GM23338 (cell line): ENCODE measurements at regions not wholly inside any gene's neighbourhood (a gene's known extent, or its start where the extent isn't known, plus 50 kb on each side); places are given as distances from the start of the nearest gene placed in this dataset.

Source experiments
- ATAC-seq: fragments of 200-7000 bp; cut with Tn5 transposase; 3 replicates; pipeline ENCODE4 v1.9.1; 2020
- DNase-seq: peaks from one replicate; pipeline ENCODE4 v3.0.0-alpha.2; 2015; ENCODE audit warnings: low spot score
- H2AFZ ChIP-seq: fragments of 200-600 bp; sonication (generic); 2 replicates; pipeline ENCODE4 v1.8.0; 2016; ENCODE audit warnings: antibody characterized with exemption, mild to moderate bottlenecking, moderate library complexity
- H3F3A ChIP-seq: fragments of 200-600 bp; sonication (generic); replicated peaks from 2 replicates; pipeline ENCODE4 v1.8.0; 2017; ENCODE audit warnings: antibody characterized with exemption, mixed run types, low read depth
- H3K27ac ChIP-seq: fragments of 200-600 bp; sonication (generic); 2 replicates; pipeline ENCODE4 v1.6.1; 2016; ENCODE audit warnings: low read depth
- H3K27me3 ChIP-seq: fragments of 200-600 bp; sonication (generic); 2 replicates; pipeline ENCODE4 v1.8.0; 2016; ENCODE audit warnings: mild to moderate bottlenecking, mixed run types, moderate library complexity; ENCODE audit not compliant: insufficient read depth
- H3K36me3 ChIP-seq: fragments of 200-600 bp; sonication (generic); 2 replicates; pipeline ENCODE4 v1.8.0; 2016; ENCODE audit warnings: mild to moderate bottlenecking; ENCODE audit not compliant: insufficient read depth
- H3K4me1 ChIP-seq: fragments of 200-600 bp; sonication (generic); 2 replicates; pipeline ENCODE4 v1.8.0; 2016; ENCODE audit warnings: mild to moderate bottlenecking, moderate library complexity; ENCODE audit not compliant: insufficient read depth
- H3K4me2 ChIP-seq: fragments of 200-600 bp; sonication (generic); 2 replicates; pipeline ENCODE4 v1.7.1; 2017; ENCODE audit warnings: mixed run types
- H3K4me3 ChIP-seq: fragments of 200-600 bp; sonication (generic); 2 replicates; pipeline ENCODE4 v1.6.1; 2016; ENCODE audit warnings: mixed run types
- H3K79me2 ChIP-seq: fragments of 200-600 bp; sonication (generic); replicated peaks from 2 replicates; pipeline ENCODE4 v1.8.0; 2017; ENCODE audit warnings: mild to moderate bottlenecking; ENCODE audit not compliant: insufficient read depth
- H3K9me2 ChIP-seq: fragments of 200-600 bp; sonication (generic); 2 replicates; pipeline ENCODE4 v1.8.0; 2017; ENCODE audit not compliant: insufficient read depth
- H4K20me1 ChIP-seq: fragments of 200-600 bp; sonication (generic); replicated peaks from 2 replicates; pipeline ENCODE4 v1.8.0; 2017; ENCODE audit warnings: mild to moderate bottlenecking; ENCODE audit not compliant: insufficient read depth
- H3K27ac Mint-ChIP-seq: 2 replicates; pipeline ENCODE4 v1.8.0; 2020; ENCODE audit warnings: inconsistent platforms, mild to moderate bottlenecking, moderate library complexity, mixed read lengths
- H3K27me3 Mint-ChIP-seq: 3 replicates; pipeline ENCODE4 v1.8.0; 2022; ENCODE audit warnings: low read depth, mild to moderate bottlenecking, moderate library complexity, mixed read lengths, inconsistent platforms; ENCODE audit not compliant: insufficient read depth, poor library complexity
- H3K36me3 Mint-ChIP-seq: 3 replicates; pipeline ENCODE4 v1.8.0; 2021; ENCODE audit warnings: low read depth, mild to moderate bottlenecking, inconsistent platforms, moderate library complexity, mixed read lengths
- H3K4me1 Mint-ChIP-seq: 3 replicates; pipeline ENCODE4 v1.8.0; 2020; ENCODE audit warnings: mild to moderate bottlenecking, inconsistent platforms, mixed read lengths
- H3K4me3 Mint-ChIP-seq: 3 replicates; pipeline ENCODE4 v1.8.0; 2021; ENCODE audit warnings: moderate library complexity, mild to moderate bottlenecking, inconsistent platforms, mixed read lengths
- H3K9me3 Mint-ChIP-seq: 3 replicates; pipeline ENCODE4 v1.8.0; 2020; ENCODE audit warnings: moderate library complexity, mild to moderate bottlenecking, inconsistent platforms, mixed read lengths
- CREB1 ChIP-seq: fragments of 250-450 bp; sonication (Bioruptor Pico); IDR thresholded peaks from 2 replicates; pipeline ENCODE4 v1.5.0; 2020; ENCODE audit warnings: low read depth, mild to moderate bottlenecking, moderate library complexity
- CTCF ChIP-seq, 2 experiments: fragments of 200-600 bp in 1 of 2; sonication (generic) in 1 of 2; conservative IDR thresholded peaks; 2 replicates each; pipeline versions ENCODE4 v1.5.1 to v1.6.1; 2016 to 2017; ENCODE audit warnings: antibody characterized with exemption in 2 of 2, low read depth in 2 of 2, mild to moderate bottlenecking in 2 of 2, moderate library complexity in 1 of 2
- EZH2 ChIP-seq: fragments of 200-600 bp; sonication (generic); IDR thresholded peaks from one replicate; pipeline ENCODE4 v1.8.0; 2017; ENCODE audit warnings: antibody characterized with exemption, mild to moderate bottlenecking, low read depth; ENCODE audit not compliant: unreplicated experiment
- EZH2phosphoT487 ChIP-seq: fragments of 200-600 bp; sonication (generic); IDR thresholded peaks from one replicate; pipeline ENCODE4 v1.8.1; 2018; ENCODE audit warnings: antibody characterized with exemption; ENCODE audit not compliant: unreplicated experiment
- JUNB ChIP-seq: IDR thresholded peaks from one replicate; pipeline ENCODE4 v1.6.1; 2016; ENCODE audit warnings: antibody characterized with exemption; ENCODE audit not compliant: unreplicated experiment
- NANOG ChIP-seq: IDR thresholded peaks from 2 replicates; pipeline ENCODE4 v1.6.1; 2016; ENCODE audit warnings: antibody characterized with exemption, borderline replicate concordance
- POLR2AphosphoS5 ChIP-seq: IDR thresholded peaks from 2 replicates; pipeline ENCODE4 v1.6.1; 2016; ENCODE audit warnings: antibody characterized with exemption, low read depth
- STAT1 ChIP-seq: IDR thresholded peaks from one replicate; pipeline ENCODE4 v1.6.1; 2016; ENCODE audit warnings: antibody characterized with exemption; ENCODE audit not compliant: unreplicated experiment
- ZNF114 ChIP-seq: fragments of 250-450 bp; sonication (Bioruptor Pico); IDR thresholded peaks from 2 replicates; pipeline ENCODE4 v1.5.0; 2020; ENCODE audit warnings: mild to moderate bottlenecking, moderate library complexity
- ZNF331 ChIP-seq: fragments of 250-450 bp; sonication (Bioruptor Pico); IDR thresholded peaks from 2 replicates; pipeline ENCODE4 v1.5.0; 2020; ENCODE audit warnings: low read depth, mild to moderate bottlenecking, moderate library complexity
- ZNF462 ChIP-seq: fragments of 250-450 bp; sonication (Bioruptor Pico); IDR thresholded peaks from 2 replicates; pipeline ENCODE4 v1.5.0; 2020; ENCODE audit warnings: mild to moderate bottlenecking, moderate library complexity
- TF ChIP-seq, protein P1 (sequence below): IDR thresholded peaks from 2 replicates; pipeline ENCODE4 v1.6.1; 2016; ENCODE audit warnings: antibody characterized with exemption

DNA sequence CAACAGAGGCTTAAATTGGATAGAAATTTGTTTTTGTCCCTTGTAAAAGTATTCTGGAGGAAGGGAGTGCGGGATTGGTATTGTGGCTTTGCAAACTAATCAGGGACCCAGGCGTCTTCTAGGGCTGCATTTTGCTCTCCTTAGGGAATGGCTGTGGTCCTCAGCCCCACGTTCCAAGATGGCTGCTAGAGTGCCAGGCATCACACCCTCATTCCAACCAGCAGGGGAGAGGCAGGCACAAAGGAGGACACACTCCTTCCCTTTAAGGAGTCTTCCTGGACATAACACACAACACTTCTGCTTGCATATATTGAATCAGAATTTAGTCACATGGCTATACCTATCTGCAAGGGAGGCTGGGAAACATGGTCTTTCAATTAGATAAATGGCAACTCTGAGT, 174.5 kb upstream of the LYSMD4 start (continued):
- no peak for TF ChIP-seq CTCF (conservative IDR thresholded peaks at IDR 0.05; ENCODE audit: low read depth in 2 of 2)

GRCh38 chr15:99906793-99907192, 173.6 kb upstream of the LYSMD4 start:
- H3K4me1 ChIP-seq, result no peaks in the 10 kb centered on the region
- no peak overlapping the region for H3K4me2 ChIP-seq
- H3K27ac ChIP-seq, result no peak overlapping the region
- H3F3A ChIP-seq, result no peaks in the 10 kb centered on the region
- Mint-ChIP-seq H3K4me1 (peaks cover 6% of the 10 kb centered on the region), H3K4me3 (no peak overlapping the region), H3K9me3 (no peaks in the 10 kb centered on the region), H3K36me3 (no peaks in the 10 kb centered on the region), H3K27me3 (peaks cover 3% of the 10 kb centered on the region), H3K27ac (no peak overlapping the region)
- no peak overlapping the region for H2AFZ ChIP-seq
- no peak for DNase-seq
- no peak for ATAC-seq
- H3K36me3 ChIP-seq, result no peaks in the 10 kb centered on the region
- no peaks in the 10 kb centered on the region for H3K27me3 ChIP-seq
- H3K79me2 ChIP-seq, result no peaks in the 10 kb centered on the region
- H3K9me2 ChIP-seq, result peaks cover 4% of the 10 kb centered on the region; the same call in 1 of the 2 replicates
- no peak overlapping the region for H3K4me3 ChIP-seq
- no peaks in the 10 kb centered on the region for H4K20me1 ChIP-seq
- TF ChIP-seq EZH2phosphoT487 (no peak), ZNF114 (CRISPR knock-in tag) (no peak), CREB1 (no peak), CTCF (conservative IDR thresholded peaks at IDR 0.05; ENCODE audit: low read depth in 2 of 2) (no peak), JUNB (no peak), STAT1 (no peak), POLR2AphosphoS5 (no peak), NANOG (no peak), ZNF462 (CRISPR knock-in tag) (no peak), ZNF331 (CRISPR knock-in tag) (no peak), EZH2 (no peak)
- TF ChIP-seq, protein P1, sequence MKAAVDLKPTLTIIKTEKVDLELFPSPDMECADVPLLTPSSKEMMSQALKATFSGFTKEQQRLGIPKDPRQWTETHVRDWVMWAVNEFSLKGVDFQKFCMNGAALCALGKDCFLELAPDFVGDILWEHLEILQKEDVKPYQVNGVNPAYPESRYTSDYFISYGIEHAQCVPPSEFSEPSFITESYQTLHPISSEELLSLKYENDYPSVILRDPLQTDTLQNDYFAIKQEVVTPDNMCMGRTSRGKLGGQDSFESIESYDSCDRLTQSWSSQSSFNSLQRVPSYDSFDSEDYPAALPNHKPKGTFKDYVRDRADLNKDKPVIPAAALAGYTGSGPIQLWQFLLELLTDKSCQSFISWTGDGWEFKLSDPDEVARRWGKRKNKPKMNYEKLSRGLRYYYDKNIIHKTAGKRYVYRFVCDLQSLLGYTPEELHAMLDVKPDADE, result no peak
